IPS-NIHi7 (cell line): ENCODE measurements at regions not wholly inside any gene's neighbourhood (a gene's known extent, or its start where the extent isn't known, plus 50 kb on each side); places are given as distances from the start of the nearest gene placed in this dataset.
A peak's percentile ranks its signal among the peaks of the same experiment; 100 is the strongest.
"Not testable (repeated sequence)": the region's sequence is repeated elsewhere in the genome, so short reads cannot be mapped to it uniquely, and the experiment has no call there.

ENCODE experiments used
- DNase-seq: peaks from one replicate; pipeline ENCODE4 v3.0.0; 2012; ENCODE audit warnings: mixed read lengths; ENCODE audit errors: extremely low spot score

DNA sequence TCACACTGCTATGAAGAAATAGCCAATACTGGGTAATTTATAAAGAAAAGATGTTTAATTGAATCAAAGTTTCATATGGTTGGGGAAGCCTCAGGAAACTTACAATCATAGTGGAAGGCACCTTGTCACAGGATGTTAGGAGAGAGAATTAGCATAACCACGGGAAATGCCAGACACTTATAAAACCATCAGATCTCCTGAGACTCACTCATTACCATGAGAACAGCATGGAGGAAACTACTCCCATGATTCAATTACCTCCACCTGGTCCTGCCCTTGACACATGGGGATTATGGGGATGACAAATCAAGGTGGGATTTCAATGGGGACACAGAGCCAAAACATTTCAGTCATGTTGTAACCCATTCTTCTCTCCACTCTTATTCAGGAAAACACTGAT is 472.9 kb upstream of the FSIP2 start:
- DNase-seq, result no peak

DNA sequence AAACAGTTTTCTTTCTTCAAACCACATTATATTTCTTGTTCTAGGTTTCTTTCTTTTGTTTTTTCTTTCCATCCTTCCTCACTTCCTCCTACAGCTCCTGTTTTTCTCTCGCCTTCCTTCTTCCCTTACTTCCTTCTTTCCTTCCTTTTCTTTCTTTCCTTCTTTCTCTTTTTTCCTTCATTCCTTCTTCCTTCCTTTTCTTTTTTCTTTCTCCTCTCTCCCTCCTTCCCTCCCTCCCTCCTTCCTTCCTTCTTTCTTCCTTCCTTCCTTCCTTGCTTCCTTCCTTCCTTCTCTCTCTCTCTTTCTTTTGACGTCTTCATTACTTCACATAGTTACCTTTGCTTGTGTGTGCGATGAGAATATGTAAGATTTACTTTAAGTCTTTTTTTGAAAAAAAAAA is 470.0 kb upstream of the FSIP2 start:
- DNase-seq, result no peak

DNA sequence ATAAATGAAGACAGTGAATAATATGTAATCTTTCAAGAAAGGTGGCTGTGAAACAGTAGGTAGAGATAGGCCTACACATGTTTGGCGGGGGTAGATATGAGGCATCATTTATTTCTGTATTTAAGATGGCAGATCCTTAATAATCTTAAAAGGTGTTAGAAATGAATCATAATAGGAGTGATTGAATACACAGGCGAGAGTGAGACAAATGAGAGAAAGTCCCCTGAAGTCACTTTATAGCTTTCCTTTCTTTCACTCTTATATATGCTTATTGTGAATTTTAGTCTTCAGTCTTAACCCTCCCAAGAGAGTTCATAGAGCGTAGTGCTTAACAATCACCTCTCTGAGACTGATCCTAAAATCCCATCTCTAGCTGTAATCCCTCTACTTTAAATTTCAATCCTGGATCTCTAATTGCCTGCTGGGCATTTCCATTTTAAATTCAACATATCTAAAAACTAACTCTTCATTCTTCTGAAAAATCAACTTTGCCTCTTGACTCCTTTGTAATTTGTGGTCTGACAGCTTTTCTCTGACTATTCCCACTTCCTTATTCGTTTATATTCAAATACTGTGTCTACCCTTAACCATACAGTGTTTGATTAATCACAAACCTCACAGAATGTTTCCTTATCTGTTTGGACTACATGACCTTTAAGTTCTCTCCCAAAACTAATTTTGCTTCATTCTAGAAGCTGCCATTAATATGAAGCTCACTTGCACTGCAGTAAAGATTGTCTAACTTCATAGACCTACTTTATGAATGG is 463.7 kb upstream of the FSIP2 start:
- DNase-seq, result no peak

DNA sequence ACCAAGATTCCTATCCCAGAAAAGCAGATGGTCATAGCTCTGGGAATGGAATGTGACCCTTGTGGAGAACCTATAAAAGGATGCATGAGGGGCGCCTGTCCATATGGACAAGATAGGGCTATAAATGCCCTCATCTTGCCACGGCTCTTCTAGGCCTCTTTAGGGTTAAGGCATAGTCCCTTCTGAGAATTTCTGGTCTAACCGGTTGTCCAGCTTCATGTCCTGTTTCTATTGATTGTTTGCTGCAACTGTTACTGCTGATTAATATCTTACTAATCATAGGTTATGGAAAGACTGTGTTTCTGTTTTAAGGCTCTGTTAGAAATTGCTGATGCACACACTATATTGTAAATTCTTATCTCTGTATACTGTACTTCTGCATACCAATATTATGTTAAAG is 462.6 kb upstream of the FSIP2 start:
- not testable (repeated sequence) for DNase-seq

DNA sequence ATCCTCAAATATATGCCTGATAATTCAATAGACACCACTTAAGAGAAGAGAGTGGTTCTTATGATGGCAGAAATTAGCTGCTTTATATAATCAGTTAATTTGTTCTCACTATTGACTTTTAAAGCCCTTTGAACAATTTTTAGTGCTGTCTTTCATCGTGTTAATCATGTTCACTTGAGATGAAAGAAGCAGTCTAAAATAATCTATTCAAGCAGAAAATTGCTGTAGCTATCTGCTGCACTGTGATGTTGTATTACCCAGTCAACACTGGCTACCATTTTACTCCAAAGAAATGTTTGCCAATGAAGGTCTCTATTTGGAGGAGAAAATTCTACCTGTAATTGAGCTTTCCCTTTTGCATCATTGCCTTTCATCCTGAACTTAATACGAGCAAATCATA is 459.8 kb upstream of the FSIP2 start:
- DNase-seq, result no peak

DNA sequence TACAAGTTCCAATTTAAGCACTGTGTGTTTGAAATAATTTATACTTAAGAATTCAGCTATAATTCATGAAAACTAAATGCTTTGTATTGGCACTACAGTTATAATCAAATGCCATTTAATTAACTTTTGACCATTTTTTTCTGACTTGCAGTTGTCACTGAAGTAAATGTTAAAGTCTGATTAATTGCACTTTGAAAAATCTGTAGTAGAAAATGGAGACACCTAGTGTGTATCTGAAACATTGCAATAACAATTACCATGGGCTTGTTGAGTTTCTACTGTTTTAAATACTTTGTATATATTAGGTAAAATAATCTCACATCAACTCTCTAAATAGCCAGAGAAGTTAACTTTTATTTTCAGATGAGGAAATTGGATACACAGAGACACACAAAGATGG is 458.6 kb upstream of the FSIP2 start:
- no peak for DNase-seq

DNA sequence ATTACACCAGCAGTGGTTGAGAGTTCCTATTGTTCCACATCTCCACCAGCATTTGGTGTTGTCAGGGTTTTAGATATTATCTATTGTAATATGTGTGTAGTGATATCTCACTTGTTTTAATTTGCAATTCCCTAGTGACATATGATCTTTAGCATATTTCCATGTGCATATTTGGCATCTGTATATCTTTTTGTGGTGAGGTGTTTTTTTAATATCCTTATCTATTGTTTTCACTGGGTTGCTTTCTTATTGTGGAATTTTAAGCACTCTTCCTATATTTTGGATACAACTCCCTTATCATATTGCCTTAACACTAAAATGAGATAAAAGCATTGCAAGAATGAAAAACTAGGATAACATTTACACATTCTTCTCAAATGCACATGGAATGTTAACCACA is 453.9 kb upstream of the FSIP2 start:
- no peak for DNase-seq

DNA sequence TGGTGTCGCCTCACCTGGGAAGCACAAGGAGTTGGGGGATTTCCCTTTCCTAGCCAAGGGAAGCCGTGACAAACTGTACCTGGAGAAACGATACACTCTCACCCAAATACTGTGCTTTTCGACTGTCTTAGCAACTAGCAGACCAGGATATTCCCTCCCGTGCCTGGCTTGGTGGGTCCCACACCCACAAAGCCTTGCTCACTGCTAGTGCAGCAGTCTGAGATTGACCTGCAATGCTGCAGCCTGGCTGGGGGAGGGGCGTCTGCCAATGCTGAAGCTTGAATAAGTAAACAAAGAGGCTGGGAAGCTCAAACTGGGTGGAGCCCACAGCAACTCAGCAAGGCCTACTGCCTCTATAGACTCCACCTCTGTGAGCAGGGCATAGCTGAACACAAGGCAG is 448.6 kb upstream of the FSIP2 start:
- not testable (repeated sequence) for DNase-seq

DNA sequence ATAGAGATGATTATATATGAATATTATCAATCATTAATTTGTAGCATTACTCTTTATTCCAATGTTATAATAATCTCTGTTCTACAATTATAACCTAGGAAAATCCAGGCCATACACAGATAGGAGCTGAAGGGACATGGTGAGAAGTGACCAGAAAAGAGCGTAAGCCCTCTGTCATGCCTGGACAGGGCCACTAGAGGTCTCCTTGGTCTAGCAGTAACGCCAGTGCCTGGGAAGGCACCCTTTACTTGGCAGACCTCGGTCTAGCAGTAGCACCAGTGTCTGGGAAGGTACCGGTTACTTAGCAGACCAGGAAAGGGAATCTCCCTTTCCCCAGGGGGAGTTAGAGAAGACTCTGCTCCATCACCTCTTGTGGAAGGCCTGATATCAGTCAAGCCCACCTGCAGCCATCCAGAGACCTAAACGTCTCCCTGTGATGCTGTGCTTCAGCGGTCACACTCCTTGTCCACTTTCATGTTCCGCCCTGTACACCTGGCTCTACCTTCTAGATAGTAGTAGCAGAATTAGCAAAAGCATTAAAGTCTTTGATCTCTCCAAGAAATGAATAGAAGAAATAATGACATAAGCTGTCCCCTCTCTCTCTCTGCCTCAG is 447.5 kb upstream of the FSIP2 start:
- DNase-seq, result peak; percentile 41

DNA sequence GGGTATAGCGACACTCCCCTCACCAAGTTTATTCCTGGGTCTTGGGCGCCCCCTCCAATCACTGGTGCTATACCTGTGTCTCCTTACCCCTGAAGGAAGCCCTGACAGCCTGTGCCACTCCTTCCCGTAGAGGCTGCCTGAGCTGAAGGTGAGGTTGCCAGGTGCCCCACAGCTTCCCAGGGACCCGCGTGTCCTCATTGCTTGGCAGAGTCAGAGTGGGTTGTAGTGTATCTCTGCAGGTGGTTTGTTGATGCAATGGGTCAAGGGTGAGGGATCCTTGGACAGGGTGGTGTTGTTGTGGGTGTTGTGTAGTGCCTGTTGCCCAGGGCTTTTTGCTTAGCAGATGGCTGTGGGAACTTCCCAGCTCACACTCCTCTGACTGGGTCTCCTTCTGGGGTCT is 438.7 kb upstream of the FSIP2 start:
- no peak for DNase-seq

DNA sequence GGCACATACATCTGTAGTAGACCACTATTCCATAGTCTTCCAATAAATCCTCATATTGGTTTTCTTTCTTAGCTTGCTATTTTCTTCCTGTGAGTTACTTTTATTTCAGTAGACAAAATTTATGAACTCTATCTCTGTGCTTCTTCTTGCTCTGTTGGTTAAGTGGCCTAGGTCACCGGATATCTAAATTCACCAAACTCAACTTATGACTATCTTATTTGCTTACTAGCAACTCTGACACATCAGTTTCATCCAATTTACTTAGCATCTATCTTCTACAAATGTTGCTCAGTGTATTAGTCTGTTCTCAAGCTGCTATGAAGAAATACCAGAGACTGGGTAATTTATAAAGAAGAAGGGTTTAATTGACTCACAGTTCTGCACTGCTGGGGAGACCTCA is 432.5 kb upstream of the FSIP2 start:
- DNase-seq, result no peak

DNA sequence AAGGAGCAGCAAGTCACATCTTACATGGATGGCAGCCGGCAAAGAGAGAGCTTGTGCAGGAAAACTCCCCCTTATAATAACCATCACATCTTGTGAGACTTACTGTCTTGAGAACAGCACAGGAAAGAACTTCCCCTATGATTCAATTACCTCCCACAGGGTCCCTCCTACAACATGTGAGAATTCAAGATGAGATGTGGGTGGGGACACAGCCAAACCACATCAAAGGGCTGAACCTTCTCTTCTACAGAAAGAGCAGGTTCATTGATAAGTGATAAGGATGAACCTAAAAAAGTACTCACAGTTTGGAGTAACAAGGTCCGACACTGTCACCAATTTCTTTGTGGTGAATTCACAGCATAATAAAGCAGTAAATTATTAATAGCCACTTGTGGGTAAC is 422.2 kb upstream of the FSIP2 start:
- DNase-seq, result no peak

DNA sequence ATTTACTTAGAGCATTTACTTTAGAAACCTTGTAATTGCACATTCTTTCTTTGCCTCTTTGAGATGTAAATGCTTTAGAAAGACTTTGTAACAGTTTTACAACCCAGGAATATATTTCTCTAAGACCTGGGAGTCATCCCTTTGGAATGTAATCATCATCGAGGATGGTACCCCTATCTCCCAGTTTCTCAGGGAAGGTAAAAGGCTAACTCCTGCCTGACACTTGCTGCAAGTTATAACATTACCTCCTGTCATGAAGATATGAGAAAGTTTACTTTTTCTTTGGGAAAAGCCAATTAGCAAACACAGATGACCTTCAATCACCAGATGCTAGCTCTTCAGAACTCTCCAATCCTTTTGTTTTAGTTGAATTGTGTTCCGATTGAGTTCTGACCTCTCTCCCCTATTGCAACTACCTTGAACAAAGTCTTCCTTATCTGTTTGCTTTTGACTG is 420.3 kb upstream of the FSIP2 start:
- no peak for DNase-seq

DNA sequence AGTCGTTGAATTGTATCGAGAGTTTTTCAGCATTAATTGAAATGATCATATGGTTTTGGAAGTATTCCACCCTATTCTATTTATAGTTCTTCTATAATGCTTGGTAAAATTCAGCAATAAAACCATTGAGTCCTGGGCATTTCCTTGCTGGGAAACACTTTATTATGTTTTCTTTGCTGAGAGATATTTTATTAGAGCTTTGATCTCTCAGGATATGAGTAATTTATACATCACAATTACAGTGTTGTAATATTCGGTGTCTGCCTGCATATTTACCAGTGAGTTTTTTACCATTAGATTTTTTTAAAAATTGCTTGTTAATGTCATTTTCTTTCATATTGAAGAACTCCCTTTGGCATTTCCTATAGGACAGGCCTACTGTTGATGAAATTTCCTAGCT is 402.7 kb upstream of the FSIP2 start:
- DNase-seq, result no peak

DNA sequence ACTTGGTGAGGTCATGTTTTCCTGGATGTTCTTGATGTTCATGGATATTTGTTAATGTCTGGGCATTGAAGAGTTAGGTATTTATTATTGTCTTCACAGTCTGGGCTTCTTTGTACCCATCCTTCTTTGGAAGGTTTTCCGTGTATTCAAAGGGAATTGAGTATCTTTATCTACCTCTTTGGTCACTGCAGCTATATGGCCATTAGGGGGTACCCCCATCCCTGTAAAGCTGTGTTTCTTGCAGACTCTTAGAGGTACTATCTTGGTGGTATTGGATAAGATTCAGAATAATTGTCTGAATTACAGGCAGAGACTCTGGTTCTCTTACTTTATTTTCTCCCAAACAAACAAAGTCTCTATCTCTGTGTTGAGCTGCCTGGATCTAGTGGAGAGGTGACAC is 401.6 kb upstream of the FSIP2 start:
- peak; percentile 19 for DNase-seq

DNA sequence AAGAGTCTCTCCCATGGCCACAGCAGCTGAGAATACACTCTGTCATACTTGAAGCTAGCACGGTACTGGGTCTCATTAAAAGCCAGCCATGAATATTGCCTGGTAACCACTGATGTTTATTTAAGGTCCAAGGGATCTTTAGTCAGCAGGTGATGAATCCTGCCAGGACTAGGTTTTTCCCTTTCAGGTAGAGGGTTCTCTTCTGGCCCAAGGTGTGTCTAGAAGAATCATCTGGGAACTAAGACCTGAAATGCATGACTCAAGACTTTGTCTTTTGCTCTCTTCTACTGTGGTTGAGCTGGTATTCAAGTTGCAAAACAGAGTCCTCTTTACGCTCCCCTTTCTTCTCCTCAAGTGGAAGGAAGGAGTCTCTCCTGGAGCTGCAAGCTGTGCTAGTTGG is 400.5 kb upstream of the FSIP2 start:
- DNase-seq, result no peak

DNA sequence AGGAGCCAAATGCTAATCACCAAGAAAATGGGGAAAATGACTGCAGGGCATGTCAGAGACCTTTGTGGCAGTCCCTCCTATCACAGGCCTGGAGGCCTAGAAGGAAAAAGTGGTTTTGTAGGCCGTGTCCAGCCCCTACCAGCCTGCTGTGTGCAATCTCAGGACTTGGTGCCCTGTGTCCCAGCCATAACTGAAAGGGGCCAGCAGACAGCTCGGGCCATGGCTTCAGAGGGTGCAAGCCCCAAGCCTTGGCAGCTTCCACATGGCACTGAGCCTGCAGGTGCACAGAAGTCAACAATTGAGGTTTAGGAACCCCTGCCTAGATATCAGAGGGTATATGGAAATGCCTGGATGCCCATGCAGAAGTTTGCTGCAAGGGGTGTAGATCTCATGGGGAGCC is 391.2 kb upstream of the FSIP2 start:
- no peak for DNase-seq

DNA sequence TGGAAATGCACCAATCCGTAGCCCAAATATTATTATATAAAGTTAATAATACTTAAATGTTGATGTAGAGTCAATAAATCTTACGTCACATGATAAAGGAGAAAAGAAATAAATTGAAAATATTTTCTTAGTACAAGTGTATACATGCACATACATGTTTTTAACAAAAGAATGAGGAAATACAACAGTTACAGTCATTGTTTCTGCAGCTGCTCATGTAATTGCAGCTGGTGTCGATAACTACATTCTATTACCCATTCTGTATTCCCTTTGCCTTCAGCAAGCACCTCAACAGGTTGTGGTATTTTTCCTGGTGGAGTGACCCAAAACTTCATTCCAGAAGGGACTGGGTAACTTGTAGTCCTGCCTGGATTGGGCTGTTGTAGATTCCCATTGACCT is 377.8 kb upstream of the FSIP2 start:
- DNase-seq, result no peak

DNA sequence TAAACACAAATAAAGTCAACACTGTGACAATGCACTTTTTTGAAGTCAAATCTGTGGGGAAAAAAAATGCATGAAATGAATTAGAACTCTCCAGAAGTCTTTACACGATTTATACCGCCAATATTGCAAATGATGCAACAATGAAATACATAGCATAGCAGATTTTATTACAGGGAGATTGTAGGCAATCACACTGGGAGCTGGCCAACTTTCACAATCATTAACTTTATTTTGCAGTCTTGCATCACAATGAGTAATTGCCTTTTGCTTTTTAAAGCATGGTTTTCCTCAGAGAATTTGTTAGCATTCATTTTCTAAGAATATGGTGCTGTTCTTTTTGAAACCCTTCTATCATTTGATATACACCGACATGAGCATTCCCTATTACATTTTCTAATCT is 366.4 kb upstream of the FSIP2 start:
- no peak for DNase-seq

DNA sequence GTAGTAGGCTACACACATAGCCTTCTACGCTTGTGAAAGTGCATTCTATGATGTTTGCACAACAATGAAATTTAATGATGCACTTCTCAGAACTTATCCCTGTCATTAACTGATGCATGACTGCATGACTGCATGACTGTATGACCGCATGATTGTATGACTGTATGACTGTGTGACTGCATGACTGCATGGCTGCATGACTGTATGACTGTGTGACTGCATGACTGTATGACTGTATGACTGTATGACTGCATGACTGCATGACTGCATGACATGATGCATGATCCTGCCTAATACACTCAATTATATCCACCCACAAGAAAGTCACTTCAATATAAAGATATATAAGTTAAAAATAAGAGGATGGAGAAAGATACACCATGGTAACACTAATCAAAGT is 365.4 kb upstream of the FSIP2 start:
- DNase-seq, result no peak

DNA sequence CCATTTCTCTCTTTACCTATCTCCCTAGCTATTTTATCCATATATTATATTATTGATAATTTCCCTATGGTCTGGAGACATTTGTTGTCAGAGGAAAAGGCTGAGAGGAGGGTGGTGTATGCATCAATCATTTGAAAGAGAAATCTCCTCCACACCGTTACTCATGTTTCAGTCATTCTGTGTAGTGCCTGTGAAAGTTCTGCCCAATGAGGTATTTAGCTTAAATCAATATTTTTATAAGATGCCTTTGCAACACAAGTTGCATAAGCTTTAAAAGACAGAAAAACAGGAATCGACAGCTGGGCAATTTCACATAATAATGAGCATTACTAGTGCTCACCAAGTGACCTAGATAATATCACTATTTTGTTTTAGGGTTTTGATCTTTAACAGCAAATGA is 363.7 kb upstream of the FSIP2 start:
- DNase-seq, result no peak

DNA sequence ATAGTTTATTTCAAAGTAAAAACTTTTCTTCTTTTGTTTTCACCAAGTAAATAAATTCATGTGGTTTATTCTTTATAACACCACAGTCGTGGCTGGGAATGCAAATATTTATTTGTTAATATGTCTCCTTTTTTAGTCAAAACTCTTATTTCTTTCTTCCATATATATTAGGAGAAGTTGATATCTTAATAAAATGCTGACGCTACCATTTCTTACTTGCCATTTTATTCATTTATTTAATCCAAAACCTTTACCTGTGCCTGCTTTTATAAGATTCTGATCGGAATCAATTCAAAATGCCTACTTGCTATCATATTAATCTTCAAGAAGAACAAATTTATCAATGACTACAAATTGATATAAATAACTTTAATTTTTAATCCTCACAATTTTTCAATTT is 362.9 kb upstream of the FSIP2 start:
- no peak for DNase-seq

DNA sequence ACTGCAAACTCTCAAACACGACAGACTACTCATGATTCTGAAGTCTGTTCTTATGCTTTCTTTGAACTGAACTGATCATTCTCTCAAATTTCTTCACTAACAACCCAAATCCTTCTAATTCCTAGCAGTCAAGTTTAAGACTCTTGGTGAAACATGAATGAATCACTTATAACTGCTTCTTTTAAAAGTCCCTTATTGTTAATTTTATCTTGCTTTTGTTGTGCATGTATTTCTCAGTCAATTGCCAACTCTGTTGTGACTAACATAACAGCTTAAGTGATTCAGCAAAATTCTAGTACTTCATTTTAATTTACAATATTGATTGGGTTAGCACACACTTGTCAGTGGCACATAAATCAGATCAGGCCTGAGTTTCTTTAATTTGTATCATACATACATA is 357.0 kb upstream of the FSIP2 start:
- DNase-seq, result no peak
